Gastrocnemius medialis (tissue), 4 donors: ENCODE measurements at regions not wholly inside any gene's neighbourhood (a gene's known extent, or its start where the extent isn't known, plus 50 kb on each side); places are given as distances from the start of the nearest gene placed in this dataset.

Experiments used
- ATAC-seq, 2 donors: fragments of 150-250 bp; one replicate each; pipeline ENCODE4 v1.9.1; 2016
- DNase-seq, 2 donors: peaks; one replicate each; pipeline ENCODE4 v3.0.0-alpha.2; 2019
- H3K27ac ChIP-seq, 4 donors: fragments of 200-600 bp; sonication (generic); 1 replicate in 1 of 4; 2 replicates in 3 of 4; pipeline ENCODE4 v1.5.1; 2016 to 2018; ENCODE audit warnings: mild to moderate bottlenecking in 2 of 4, moderate library complexity in 1 of 4
- H3K27me3 ChIP-seq, 3 donors: fragments of 200-600 bp; sonication (generic) in 2 of 3; 1 replicate in 1 of 3; 2 replicates in 2 of 3; pipeline versions ENCODE4 v1.5.1 to v1.6.0; 2016 to 2019; ENCODE audit warnings: mild to moderate bottlenecking in 1 of 3, moderate library complexity in 1 of 3
- H3K36me3 ChIP-seq, 2 donors: fragments of 200-600 bp; sonication (generic) in 1 of 2; one replicate each; pipeline ENCODE4 v1.5.1; 2017 to 2018
- H3K4me1 ChIP-seq, 2 donors: fragments of 200-600 bp; sonication (generic) in 1 of 2; one replicate each; pipeline ENCODE4 v1.5.1; 2016 to 2017; ENCODE audit warnings: mild to moderate bottlenecking in 2 of 2
- H3K4me3 ChIP-seq, 4 donors: fragments of 200-600 bp; sonication (generic) in 3 of 4; 1 replicate in 1 of 4; 2 replicates in 3 of 4; pipeline ENCODE4 v1.5.1; 2016 to 2019; ENCODE audit warnings: mild to moderate bottlenecking in 2 of 4
- H3K9me3 ChIP-seq, 3 donors: fragments of 200-600 bp; sonication (generic) in 2 of 3; 1 replicate in 1 of 3; 2 replicates in 2 of 3; pipeline ENCODE4 v1.5.1; 2016 to 2019
- CTCF ChIP-seq, 5 experiments: fragments of 450-650 bp in 3 of 5; fragments of 200-600 bp in 2 of 5; sonication (generic) in 2 of 5; IDR thresholded peaks in 4 of 5; conservative IDR thresholded peaks in 1 of 5; 1 replicate in 4 of 5; 2 replicates in 1 of 5; pipeline ENCODE4 v1.5.1; 2016 to 2019; ENCODE audit warnings: antibody characterized with exemption in 5 of 5, mild to moderate bottlenecking in 3 of 5, moderate library complexity in 3 of 5
- POLR2A ChIP-seq, 2 donors: fragments of 450-650 bp; IDR thresholded peaks; one replicate each; pipeline ENCODE4 v1.6.1; 2017; ENCODE audit warnings: antibody characterized with exemption in 2 of 2, mild to moderate bottlenecking in 2 of 2, moderate library complexity in 2 of 2
- in situ Hi-C, 4 donors: fragments of 200-750 bp; cut with MboI; loops; one replicate each; pipeline versions ENCODE4 v1.15.0 to v1.8.0; 2017; ENCODE audit warnings: low sequenced_read_pairs in 4 of 4
- intact Hi-C: fragments of 100-400 bp; cut with DNase I; formaldehyde crosslinking; loops from one replicate; pipeline ENCODE4 v1.15.1; 2023; ENCODE audit warnings: low total_unique reads

- no peaks in the 10 kb centered on the region for H3K9me3 ChIP-seq
- H3K36me3 ChIP-seq, result no peaks in the 10 kb centered on the region
- TF ChIP-seq CTCF (IDR thresholded peaks at IDR 0.05 in 4 of 5, conservative IDR thresholded peaks at IDR 0.05 in 1 of 5), result no peak
- TF ChIP-seq POLR2A (IDR thresholded peaks at IDR 0.05), result no peak
- no peaks in the 10 kb centered on the region for H3K4me1 ChIP-seq
- H3K27me3 ChIP-seq, result no peaks in the 10 kb centered on the region
- no peak for ATAC-seq
- H3K4me3 ChIP-seq, result no peak overlapping the region
- intact Hi-C loops (no loop called here), in situ Hi-C loops (no loop called here)
- DNase-seq, result no peak
- H3K27ac ChIP-seq, result no peak overlapping the region
These were observed 753.3 kb downstream of the SLITRK5 start for GRCh38 chr13:88424463-88424862.

- Histone ChIP-seq H3K27me3 (no peaks in the 10 kb centered on the region), H3K4me1 (no peaks in the 10 kb centered on the region), H3K36me3 (no peaks in the 10 kb centered on the region), H3K9me3 (no peaks in the 10 kb centered on the region), H3K27ac (no peak overlapping the region), H3K4me3 (no peak overlapping the region)
- ATAC-seq (no peak), DNase-seq (no peak)
- intact Hi-C loops, result no loop called here
- TF ChIP-seq POLR2A (IDR thresholded peaks at IDR 0.05), result no peak
- no peak for TF ChIP-seq CTCF (IDR thresholded peaks at IDR 0.05 in 4 of 5, conservative IDR thresholded peaks at IDR 0.05 in 1 of 5)
- in situ Hi-C loops, result no loop called here
These were observed 755.5 kb downstream of the SLITRK5 start for GRCh38 chr13:88426661-88427060.

- TF ChIP-seq POLR2A (IDR thresholded peaks at IDR 0.05) (no peak), CTCF (IDR thresholded peaks at IDR 0.05 in 4 of 5, conservative IDR thresholded peaks at IDR 0.05 in 1 of 5) (no peak)
- DNase-seq (no peak), ATAC-seq (no peak)
- Histone ChIP-seq H3K27me3 (no peaks in the 10 kb centered on the region), H3K9me3 (no peaks in the 10 kb centered on the region), H3K27ac (no peak overlapping the region), H3K4me3 (no peak overlapping the region), H3K36me3 (no peaks in the 10 kb centered on the region), H3K4me1 (no peaks in the 10 kb centered on the region)
- in situ Hi-C loops, result no loop called here
- intact Hi-C loops, result no loop called here
These were observed 758.7 kb downstream of the SLITRK5 start for GRCh38 chr13:88429862-88430261.

GRCh38 chr13:88434953-88435352, 763.8 kb downstream of the SLITRK5 start:
- intact Hi-C loops, result no loop called here
- ATAC-seq (no peak), DNase-seq (no peak)

More at GRCh38 chr13:88434953-88435352, 763.8 kb downstream of the SLITRK5 start:
- no peaks in the 10 kb centered on the region for H3K36me3 ChIP-seq
- no peaks in the 10 kb centered on the region for H3K27me3 ChIP-seq
- no peaks in the 10 kb centered on the region for H3K4me1 ChIP-seq
- H3K9me3 ChIP-seq, result no peaks in the 10 kb centered on the region
- no peak for TF ChIP-seq CTCF (IDR thresholded peaks at IDR 0.05 in 4 of 5, conservative IDR thresholded peaks at IDR 0.05 in 1 of 5)
- no peak for TF ChIP-seq POLR2A (IDR thresholded peaks at IDR 0.05)
- no peak overlapping the region for H3K4me3 ChIP-seq
- in situ Hi-C loops, result no loop called here
- H3K27ac ChIP-seq, result no peak overlapping the region
